Mesodermal cell (in vitro differentiated cells): ENCODE measurements at regions not wholly inside any gene's neighbourhood (a gene's known extent, or its start where the extent isn't known, plus 50 kb on each side); places are given as distances from the start of the nearest gene placed in this dataset.
"Not testable (repeated sequence)": the region's sequence is repeated elsewhere in the genome, so short reads cannot be mapped to it uniquely, and the experiment has no call there.

Experiments used
- H3K27ac ChIP-seq: 2 replicates; pipeline ENCODE4 v1.7.0; 2013; ENCODE audit warnings: mild to moderate bottlenecking, low read depth, low read length, moderate library complexity; ENCODE audit not compliant: severe bottlenecking
- H3K36me3 ChIP-seq: 2 replicates; pipeline ENCODE4 v1.7.1; 2013; ENCODE audit warnings: mild to moderate bottlenecking, low read length, moderate library complexity; ENCODE audit not compliant: control insufficient read depth, insufficient read depth
- H3K4me1 ChIP-seq: one replicate; pipeline ENCODE4 v1.7.1; 2013; ENCODE audit warnings: mild to moderate bottlenecking, low read length; ENCODE audit not compliant: insufficient read depth, control insufficient read depth, poor library complexity, severe bottlenecking
- H3K4me3 ChIP-seq: 2 replicates; pipeline ENCODE4 v1.7.0; 2013; ENCODE audit warnings: low read length, control low read depth, mild to moderate bottlenecking; ENCODE audit not compliant: insufficient read depth, poor library complexity, severe bottlenecking; ENCODE audit errors: extremely low read depth
- H3K9me3 ChIP-seq: 2 replicates; pipeline ENCODE4 v1.7.1; 2013; ENCODE audit warnings: mild to moderate bottlenecking, low read length, moderate library complexity; ENCODE audit not compliant: control insufficient read depth
- WGBS, 2 experiments: methylation state at CpG; one replicate each; pipeline ENCODE4 v1.1.5; 2013; ENCODE audit warnings: missing lambda C conversion rate in 2 of 2; ENCODE audit not compliant: insufficient coverage in 2 of 2; 5-methylcytosine and 5-hydroxymethylcytosine counted together

GRCh38 chr7:106731187-106731586, 70.2 kb upstream of the CCDC71L start:
- H3K9me3 ChIP-seq: no peaks in the 10 kb centered on the region
- no peaks in the 10 kb centered on the region for H3K36me3 ChIP-seq
- H3K27ac ChIP-seq: no peak overlapping the region
- 83 to 100% methylated on average over 1 to 4 of the region's 5 CpGs for WGBS, 2 experiments
- H3K4me3 ChIP-seq: no peak overlapping the region
- no peaks in the 10 kb centered on the region for H3K4me1 ChIP-seq

- Histone ChIP-seq H3K27ac (no peak overlapping the region), H3K9me3 (no peaks in the 10 kb centered on the region), H3K36me3 (no peaks in the 10 kb centered on the region), H3K4me1 (no peaks in the 10 kb centered on the region), H3K4me3 (no peak overlapping the region)
- WGBS, 2 experiments: 81 to 88% methylated on average over 3 to 4 of the region's 7 CpGs
Measured at GRCh38 chr7:106731646-106732444, 70.9 kb upstream of the CCDC71L start.

GRCh38 chr7:106735637-106736036, 74.7 kb upstream of the CCDC71L start:
- Histone ChIP-seq H3K27ac (no peak overlapping the region), H3K9me3 (no peaks in the 10 kb centered on the region), H3K4me3 (no peak overlapping the region), H3K36me3 (no peaks in the 10 kb centered on the region), H3K4me1 (no peaks in the 10 kb centered on the region)
- WGBS, 2 experiments: no CpG with 5 or more reads among the region's 1 CpG

- no CpG with 5 or more reads among the region's 3 CpGs for WGBS, 2 experiments
- no peaks in the 10 kb centered on the region for H3K9me3 ChIP-seq
- no peak overlapping the region for H3K27ac ChIP-seq
- H3K4me1 ChIP-seq: no peaks in the 10 kb centered on the region
- H3K36me3 ChIP-seq: no peaks in the 10 kb centered on the region
- no peak overlapping the region for H3K4me3 ChIP-seq
Measured at GRCh38 chr7:106736123-106736507, 75.2 kb upstream of the CCDC71L start.

GRCh38 chr7:106736508-106737201, 75.7 kb upstream of the CCDC71L start:
- H3K9me3 ChIP-seq: no peaks in the 10 kb centered on the region
- no peak overlapping the region for H3K4me3 ChIP-seq
- WGBS, 2 experiments: 32 to 54% methylated on average over 3 of the region's 5 CpGs
- no peaks in the 10 kb centered on the region for H3K36me3 ChIP-seq
- H3K4me1 ChIP-seq: no peaks in the 10 kb centered on the region
- H3K27ac ChIP-seq: no peak overlapping the region

GRCh38 chr7:106737202-106737562, 76.2 kb upstream of the CCDC71L start:
- no peaks in the 10 kb centered on the region for H3K36me3 ChIP-seq
- no CpG with 5 or more reads among the region's 1 CpG for WGBS, 2 experiments
- H3K9me3 ChIP-seq: no peaks in the 10 kb centered on the region
- H3K4me3 ChIP-seq: no peak overlapping the region
- no peaks in the 10 kb centered on the region for H3K4me1 ChIP-seq
- no peak overlapping the region for H3K27ac ChIP-seq

GRCh38 chr7:106740806-106741205, 79.8 kb upstream of the CCDC71L start:
- Histone ChIP-seq H3K4me3 (no peak overlapping the region), H3K36me3 (no peaks in the 10 kb centered on the region), H3K27ac (no peak overlapping the region), H3K4me1 (no peaks in the 10 kb centered on the region), H3K9me3 (no peaks in the 10 kb centered on the region)
- WGBS, 2 experiments: 82 to 96% methylated on average over 3 of the region's 5 CpGs

- WGBS, 2 experiments: 75 to 93% methylated on average over 2 of the region's 2 CpGs
- Histone ChIP-seq H3K4me3 (no peak overlapping the region), H3K36me3 (no peaks in the 10 kb centered on the region), H3K9me3 (no peaks in the 10 kb centered on the region), H3K4me1 (no peaks in the 10 kb centered on the region), H3K27ac (no peak overlapping the region)
Measured at GRCh38 chr7:106744563-106745091, 83.7 kb upstream of the CCDC71L start.

GRCh38 chr7:106747301-106747700, 86.3 kb upstream of the CCDC71L start:
- not testable (repeated sequence) for H3K4me3 ChIP-seq, H3K27ac ChIP-seq, H3K9me3 ChIP-seq, H3K4me1 ChIP-seq, H3K36me3 ChIP-seq
- WGBS, 2 experiments: 100% methylated on average over 1 to 2 of the region's 2 CpGs

GRCh38 chr7:106747804-106748203, 86.8 kb upstream of the CCDC71L start:
- Histone ChIP-seq H3K9me3 (no peaks in the 10 kb centered on the region), H3K4me1 (no peaks in the 10 kb centered on the region), H3K4me3 (no peak overlapping the region)

GRCh38 chr7:106749165-106749564, 88.2 kb upstream of the CCDC71L start:
- Histone ChIP-seq H3K36me3 (no peaks in the 10 kb centered on the region), H3K4me3 (no peak overlapping the region), H3K27ac (no peak overlapping the region), H3K4me1 (no peaks in the 10 kb centered on the region), H3K9me3 (no peaks in the 10 kb centered on the region)
- WGBS, 2 experiments: 90 to 100% methylated on average over 1 of the region's 1 CpG

More at GRCh38 chr7:106747804-106748203, 86.8 kb upstream of the CCDC71L start:
- WGBS, 2 experiments: 60 to 69% methylated on average over 1 of the region's 2 CpGs
- no peaks in the 10 kb centered on the region for H3K36me3 ChIP-seq
- no peak overlapping the region for H3K27ac ChIP-seq
